Neural progenitor cell (in vitro differentiated cells): ENCODE measurements at regions not wholly inside any gene's neighbourhood (a gene's known extent, or its start where the extent isn't known, plus 50 kb on each side); places are given as distances from the start of the nearest gene placed in this dataset.

Experiments used
- DNase-seq: peaks from one replicate; pipeline ENCODE4 v3.0.0-alpha.2; 2016; ENCODE audit warnings: low spot score
- H2AFZ ChIP-seq: fragments of 200-600 bp; sonication (generic); replicated peaks from 2 replicates; pipeline ENCODE4 v1.6.1; 2016; ENCODE audit warnings: antibody characterized with exemption
- H3F3A ChIP-seq: fragments of 200-600 bp; sonication (generic); 2 replicates; pipeline ENCODE4 v1.6.1; 2016; ENCODE audit warnings: antibody characterized with exemption, low read depth
- H3K27ac ChIP-seq: fragments of 200-600 bp; sonication (generic); 2 replicates; pipeline ENCODE4 v1.5.1; 2016; ENCODE audit warnings: mild to moderate bottlenecking
- H3K27me3 ChIP-seq: fragments of 200-600 bp; sonication (generic); 2 replicates; pipeline ENCODE4 v1.6.1; 2016; ENCODE audit warnings: mild to moderate bottlenecking, moderate library complexity
- H3K36me3 ChIP-seq: fragments of 200-600 bp; sonication (generic); 2 replicates; pipeline ENCODE4 v1.5.1; 2016
- H3K4me1 ChIP-seq: fragments of 200-600 bp; sonication (generic); 2 replicates; pipeline ENCODE4 v1.6.1; 2016; ENCODE audit warnings: mixed run types
- H3K4me2 ChIP-seq: fragments of 200-600 bp; sonication (generic); 2 replicates; pipeline ENCODE4 v1.6.1; 2016
- H3K4me3 ChIP-seq: fragments of 200-600 bp; sonication (generic); 2 replicates; pipeline ENCODE4 v1.5.1; 2016
- H3K79me2 ChIP-seq: fragments of 200-600 bp; sonication (generic); 2 replicates; pipeline ENCODE4 v1.6.1; 2016; ENCODE audit warnings: low read depth
- H3K9ac ChIP-seq: fragments of 200-600 bp; sonication (generic); 2 replicates; pipeline ENCODE4 v1.6.1; 2016
- H3K9me3 ChIP-seq: fragments of 200-600 bp; sonication (generic); 2 replicates; pipeline ENCODE4 v1.5.1; 2016; ENCODE audit warnings: low read depth
- H4K20me1 ChIP-seq: fragments of 200-600 bp; sonication (generic); 2 replicates; pipeline ENCODE4 v1.6.1; 2016; ENCODE audit warnings: low read depth
- H3K27ac Mint-ChIP-seq: 3 replicates; pipeline ENCODE4 v1.8.0; 2021; ENCODE audit warnings: mixed read lengths
- H3K27me3 Mint-ChIP-seq: 2 replicates; pipeline ENCODE4 v1.8.0; 2022; ENCODE audit warnings: low read depth, mild to moderate bottlenecking, inconsistent platforms, moderate library complexity, mixed read lengths; ENCODE audit not compliant: insufficient read depth
- H3K36me3 Mint-ChIP-seq: 3 replicates; pipeline ENCODE4 v1.8.0; 2021; ENCODE audit warnings: mixed read lengths
- H3K4me1 Mint-ChIP-seq: 3 replicates; pipeline ENCODE4 v1.8.0; 2021; ENCODE audit warnings: mixed read lengths
- H3K4me3 Mint-ChIP-seq: 3 replicates; pipeline ENCODE4 v1.8.0; 2021; ENCODE audit warnings: mild to moderate bottlenecking, moderate library complexity, mixed read lengths
- H3K9me3 Mint-ChIP-seq: 3 replicates; pipeline ENCODE4 v1.8.0; 2020; ENCODE audit warnings: mixed read lengths
- EZH2 ChIP-seq: fragments of 200-600 bp; sonication (generic); IDR thresholded peaks from 2 replicates; pipeline ENCODE4 v1.6.1; 2017; ENCODE audit warnings: antibody characterized with exemption, mild to moderate bottlenecking, moderate library complexity
- EZH2phosphoT487 ChIP-seq: fragments of 200-600 bp; sonication (generic); IDR thresholded peaks from 2 replicates; pipeline ENCODE4 v1.6.1; 2017; ENCODE audit warnings: antibody characterized with exemption
- TF ChIP-seq, protein P1 (sequence below): fragments of 200-600 bp; sonication (generic); IDR thresholded peaks from 2 replicates; pipeline ENCODE4 v1.5.1; 2017; ENCODE audit warnings: antibody characterized with exemption, mild to moderate bottlenecking

DNA sequence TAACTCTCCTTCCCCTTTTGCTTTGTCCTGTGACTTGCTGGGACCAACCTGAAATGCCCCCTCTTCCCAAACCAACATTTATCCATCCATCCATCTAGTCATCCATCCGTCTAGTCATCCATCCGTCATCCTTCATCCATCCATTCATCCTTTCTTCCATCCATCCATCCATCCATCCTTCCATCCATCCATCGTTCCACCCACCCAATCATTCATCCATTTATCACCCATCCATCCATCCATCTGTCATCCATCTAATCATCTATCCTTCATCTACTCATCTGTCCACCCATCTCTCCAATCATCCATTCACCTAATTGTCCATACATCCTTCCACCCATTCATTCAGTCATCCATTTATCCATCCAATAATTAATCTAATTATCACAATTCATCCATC, 92.7 kb downstream of the EDN3 start:
- TF ChIP-seq, protein P1, sequence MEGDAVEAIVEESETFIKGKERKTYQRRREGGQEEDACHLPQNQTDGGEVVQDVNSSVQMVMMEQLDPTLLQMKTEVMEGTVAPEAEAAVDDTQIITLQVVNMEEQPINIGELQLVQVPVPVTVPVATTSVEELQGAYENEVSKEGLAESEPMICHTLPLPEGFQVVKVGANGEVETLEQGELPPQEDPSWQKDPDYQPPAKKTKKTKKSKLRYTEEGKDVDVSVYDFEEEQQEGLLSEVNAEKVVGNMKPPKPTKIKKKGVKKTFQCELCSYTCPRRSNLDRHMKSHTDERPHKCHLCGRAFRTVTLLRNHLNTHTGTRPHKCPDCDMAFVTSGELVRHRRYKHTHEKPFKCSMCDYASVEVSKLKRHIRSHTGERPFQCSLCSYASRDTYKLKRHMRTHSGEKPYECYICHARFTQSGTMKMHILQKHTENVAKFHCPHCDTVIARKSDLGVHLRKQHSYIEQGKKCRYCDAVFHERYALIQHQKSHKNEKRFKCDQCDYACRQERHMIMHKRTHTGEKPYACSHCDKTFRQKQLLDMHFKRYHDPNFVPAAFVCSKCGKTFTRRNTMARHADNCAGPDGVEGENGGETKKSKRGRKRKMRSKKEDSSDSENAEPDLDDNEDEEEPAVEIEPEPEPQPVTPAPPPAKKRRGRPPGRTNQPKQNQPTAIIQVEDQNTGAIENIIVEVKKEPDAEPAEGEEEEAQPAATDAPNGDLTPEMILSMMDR: no peak
- TF ChIP-seq EZH2phosphoT487 (no peak), EZH2 (no peak)
- no peaks in the 10 kb centered on the region for H3K36me3 ChIP-seq
- no peaks in the 10 kb centered on the region for H3K9me3 ChIP-seq
- H4K20me1 ChIP-seq: no peaks in the 10 kb centered on the region
- no peak for DNase-seq
- no peaks in the 10 kb centered on the region for H3F3A ChIP-seq
- H3K27me3 ChIP-seq: no peaks in the 10 kb centered on the region
- no peak overlapping the region for H3K4me3 ChIP-seq
- H3K9me3 Mint-ChIP-seq: peaks cover 2% of the 10 kb centered on the region
- no peak overlapping the region for H3K27ac ChIP-seq
- no peaks in the 10 kb centered on the region for H3K36me3 Mint-ChIP-seq
- peaks cover 3% of the 10 kb centered on the region for H3K27me3 Mint-ChIP-seq
- no peak overlapping the region for H3K9ac ChIP-seq
- H3K4me1 Mint-ChIP-seq: no peaks in the 10 kb centered on the region
- no peak overlapping the region for H3K4me3 Mint-ChIP-seq
- H2AFZ ChIP-seq: no peak overlapping the region
- H3K79me2 ChIP-seq: no peaks in the 10 kb centered on the region
- no peak overlapping the region for H3K4me2 ChIP-seq
- peaks cover 1% of the 10 kb centered on the region for H3K4me1 ChIP-seq
- H3K27ac Mint-ChIP-seq: no peak overlapping the region

DNA sequence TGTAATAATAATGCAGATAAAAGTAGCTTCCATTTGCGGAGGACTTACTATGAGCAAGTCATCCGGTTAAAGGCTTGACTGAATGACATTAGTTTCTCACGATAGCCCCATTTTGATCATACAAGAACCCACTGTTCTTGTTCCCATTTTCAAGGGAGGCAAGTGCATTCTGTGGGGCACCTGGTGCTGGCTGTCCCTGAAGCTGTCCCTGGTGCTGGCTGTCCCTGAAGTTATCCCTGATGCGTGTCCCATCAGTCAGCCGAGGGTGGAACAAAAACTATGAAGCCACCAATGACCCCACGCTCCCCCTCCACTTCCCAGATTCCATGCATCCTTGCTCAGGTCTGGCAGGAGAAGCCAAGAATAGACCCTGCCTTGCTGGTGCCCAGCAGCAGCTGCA, 95.3 kb downstream of the EDN3 start:
- no peak for TF ChIP-seq EZH2phosphoT487
- TF ChIP-seq, protein P1: no peak
- no peak for TF ChIP-seq EZH2
- DNase-seq: no peak
- no peak overlapping the region for H3K27ac ChIP-seq
- no peaks in the 10 kb centered on the region for H3F3A ChIP-seq
- no peaks in the 10 kb centered on the region for H3K27me3 ChIP-seq
- peaks cover 3% of the 10 kb centered on the region for H3K27me3 Mint-ChIP-seq
- H3K27ac Mint-ChIP-seq: no peak overlapping the region
- no peak overlapping the region for H3K4me2 ChIP-seq
- peaks cover 15% of the 10 kb centered on the region for H3K4me1 ChIP-seq
- no peaks in the 10 kb centered on the region for H4K20me1 ChIP-seq
- no peak overlapping the region for H3K9ac ChIP-seq
- no peaks in the 10 kb centered on the region for H3K79me2 ChIP-seq
- H3K4me3 Mint-ChIP-seq: no peak overlapping the region
- H3K9me3 ChIP-seq: no peaks in the 10 kb centered on the region
- H2AFZ ChIP-seq: no peak overlapping the region
- H3K4me1 Mint-ChIP-seq: no peaks in the 10 kb centered on the region
- no peaks in the 10 kb centered on the region for H3K36me3 ChIP-seq
- H3K9me3 Mint-ChIP-seq: no peaks in the 10 kb centered on the region
- no peaks in the 10 kb centered on the region for H3K36me3 Mint-ChIP-seq
- no peak overlapping the region for H3K4me3 ChIP-seq

DNA sequence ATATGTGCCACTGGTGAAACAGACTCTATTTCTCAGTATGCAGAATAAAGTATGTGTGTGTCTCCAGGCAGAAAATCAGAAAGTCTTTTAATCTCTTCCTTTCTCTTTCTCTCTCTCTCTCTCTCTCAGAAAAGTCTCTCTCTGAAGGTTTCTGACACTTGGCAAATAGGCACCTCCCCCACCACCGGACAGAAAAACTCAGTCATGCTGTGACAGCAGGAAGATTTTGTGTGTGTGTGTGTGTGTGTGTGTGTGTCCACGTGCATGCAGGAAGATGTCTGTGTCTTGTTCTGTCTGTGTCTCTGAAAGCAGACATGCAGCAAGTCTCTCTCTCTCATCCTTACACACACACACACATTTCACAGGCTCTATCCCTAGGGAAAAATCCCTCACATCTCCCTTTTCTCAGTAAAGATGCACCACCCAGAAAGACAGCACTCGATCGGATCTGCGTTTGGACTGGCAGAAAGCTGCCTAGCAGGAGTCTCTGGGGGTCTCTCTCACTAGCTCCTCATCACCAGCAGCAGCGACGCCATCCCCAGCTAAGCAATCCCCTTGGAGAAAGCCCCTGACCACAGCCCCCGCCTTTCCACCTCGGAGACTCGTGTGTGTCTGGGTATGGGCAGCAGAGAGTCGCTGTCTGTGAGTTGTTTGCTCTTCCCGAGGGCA, 98.3 kb downstream of the EDN3 start:
- H3K9me3 ChIP-seq: no peaks in the 10 kb centered on the region
- peak overlapping the region; percentile 32 for H3K4me2 ChIP-seq
- peaks cover 25% of the 10 kb centered on the region for H3K4me1 ChIP-seq
- no peak overlapping the region for H3K4me3 Mint-ChIP-seq
- TF ChIP-seq, protein P1: no peak
- TF ChIP-seq EZH2 (no peak), EZH2phosphoT487 (no peak)
- no peak overlapping the region for H3K27ac Mint-ChIP-seq
- H3F3A ChIP-seq: no peaks in the 10 kb centered on the region
- DNase-seq: peak; percentile 29
- no peaks in the 10 kb centered on the region for H4K20me1 ChIP-seq
- no peaks in the 10 kb centered on the region for H3K36me3 Mint-ChIP-seq
- no peaks in the 10 kb centered on the region for H3K79me2 ChIP-seq
- H3K36me3 ChIP-seq: no peaks in the 10 kb centered on the region
- H3K9me3 Mint-ChIP-seq: no peaks in the 10 kb centered on the region
- H2AFZ ChIP-seq: peak overlapping the region; percentile 87
- H3K4me1 Mint-ChIP-seq: no peaks in the 10 kb centered on the region
- H3K27ac ChIP-seq: no peak overlapping the region
- H3K27me3 ChIP-seq: peaks cover 24% of the 10 kb centered on the region
- no peak overlapping the region for H3K4me3 ChIP-seq
- H3K9ac ChIP-seq: no peak overlapping the region
- no peaks in the 10 kb centered on the region for H3K27me3 Mint-ChIP-seq
